HG02970 (cell line): ENCODE measurements at regions not wholly inside any gene's neighbourhood (a gene's known extent, or its start where the extent isn't known, plus 50 kb on each side); places are given as distances from the start of the nearest gene placed in this dataset.
"Not testable (repeated sequence)": the region's sequence is repeated elsewhere in the genome, so short reads cannot be mapped to it uniquely, and the experiment has no call there.

Source experiments
- ATAC-seq: cut with Tn5 transposase; IDR thresholded peaks from one replicate; pipeline ENCODE4 v1.9.1; 2021; ENCODE audit warnings: mild to moderate bottlenecking, moderate library complexity, moderate number of reproducible peaks; ENCODE audit not compliant: unreplicated experiment, low FRiP score

- no peak for ATAC-seq
Observed at GRCh38 chr5:62051747-62052146, 254.3 kb upstream of the KIF2A start.

- no peak for ATAC-seq
Observed at GRCh38 chr5:62059960-62060359, 246.0 kb upstream of the KIF2A start.

DNA sequence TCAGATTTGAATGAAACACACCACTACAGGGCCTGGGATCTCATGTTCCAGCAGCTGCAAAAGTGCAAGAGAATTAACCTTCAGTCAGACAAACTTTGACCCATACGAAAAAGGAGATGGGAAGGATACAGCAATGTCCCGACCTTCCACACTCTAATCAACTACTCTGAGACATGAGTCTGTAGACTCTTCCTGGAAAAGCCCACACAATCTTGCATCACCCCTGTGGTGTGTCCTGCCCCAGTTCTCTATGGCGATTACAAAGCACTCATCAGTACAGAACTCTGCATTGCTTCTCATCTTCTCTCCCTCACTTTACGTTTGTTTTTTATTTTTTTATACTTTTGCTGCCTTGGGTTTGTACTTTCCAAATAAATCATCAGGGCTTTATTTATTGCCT, 241.0 kb upstream of the KIF2A start:
- ATAC-seq, result no peak

DNA sequence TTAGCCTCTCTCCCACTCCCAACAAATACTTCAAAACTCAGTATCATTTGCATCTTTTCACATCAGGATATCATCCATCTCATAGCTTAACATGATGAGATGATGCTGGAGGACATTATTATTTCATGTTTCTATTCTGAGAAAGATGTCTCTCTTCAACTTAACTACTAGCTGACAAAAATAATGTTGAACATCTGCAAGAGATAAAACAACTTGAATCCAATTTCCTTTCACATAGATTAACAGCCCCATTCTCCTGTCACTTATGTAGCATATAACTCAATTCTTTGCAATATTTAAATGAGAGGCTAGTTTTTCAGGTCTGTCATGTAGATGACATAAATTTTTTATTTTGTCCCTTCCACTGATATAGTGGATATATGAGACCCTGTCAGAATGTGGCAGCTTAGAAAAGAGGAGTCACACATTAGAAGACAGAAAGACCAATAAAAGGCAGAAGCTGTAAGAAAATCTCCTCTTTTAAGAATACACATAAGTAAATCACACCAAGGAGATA, 239.2 kb upstream of the KIF2A start:
- no peak for ATAC-seq

GRCh38 chr5:62068554-62068953, 237.5 kb upstream of the KIF2A start:
- ATAC-seq, result no peak

DNA sequence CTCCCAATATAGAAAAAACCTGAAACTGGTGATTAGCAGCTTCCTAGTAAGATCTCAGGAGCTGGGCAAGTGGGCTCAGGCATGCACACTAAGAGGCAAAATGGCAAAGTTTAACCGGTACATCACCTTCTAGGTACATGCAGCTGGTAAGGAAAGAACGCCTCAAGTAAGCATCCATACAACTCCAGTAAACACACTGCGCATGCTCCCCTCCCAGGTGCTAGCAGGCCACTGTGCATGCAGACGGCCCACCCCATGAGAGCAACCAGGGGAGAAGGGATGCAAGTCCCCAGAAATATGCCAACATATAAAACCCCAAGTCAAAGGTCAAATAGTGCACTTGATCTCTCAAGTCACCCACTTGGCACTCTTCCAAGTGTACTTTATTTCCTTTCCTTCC, 228.6 kb upstream of the KIF2A start:
- no peak for ATAC-seq

DNA sequence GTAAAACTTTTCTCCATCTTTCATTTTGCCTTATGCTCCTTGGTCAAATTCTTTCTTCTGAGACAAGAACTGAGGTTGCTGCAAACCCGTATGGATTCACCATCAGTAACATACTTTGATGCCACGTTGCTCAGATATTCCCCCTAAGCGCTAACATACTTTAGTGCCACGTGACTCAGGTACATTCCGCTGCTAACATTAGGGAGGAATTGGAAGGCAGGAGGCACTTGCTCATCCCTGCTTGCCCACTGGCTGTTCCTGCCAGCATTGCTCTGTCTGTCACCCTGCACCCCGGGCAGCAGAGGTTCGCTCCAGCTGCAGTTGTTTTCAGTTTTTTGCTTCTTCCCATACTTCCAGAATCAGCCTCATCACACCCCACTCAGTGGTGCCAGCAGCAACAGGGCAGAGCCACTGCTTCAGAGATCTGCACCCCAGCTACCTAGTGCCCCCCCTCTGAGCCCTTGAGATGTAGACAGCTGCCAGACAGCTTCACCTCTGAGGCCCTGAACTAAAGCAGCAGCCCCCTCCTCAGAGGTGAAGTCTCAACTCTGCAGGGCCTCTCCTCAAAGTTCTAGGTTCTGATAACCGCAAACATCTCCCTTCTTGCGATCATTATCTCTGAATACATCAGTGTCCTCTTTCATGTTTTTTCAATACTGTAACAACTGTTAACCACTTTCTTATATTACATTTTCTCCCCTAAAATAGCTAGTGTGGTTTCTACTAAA, 228.0 kb upstream of the KIF2A start:
- no peak for ATAC-seq

- no peak for ATAC-seq
Observed at GRCh38 chr5:62082370-62082801, 223.6 kb upstream of the KIF2A start.

DNA sequence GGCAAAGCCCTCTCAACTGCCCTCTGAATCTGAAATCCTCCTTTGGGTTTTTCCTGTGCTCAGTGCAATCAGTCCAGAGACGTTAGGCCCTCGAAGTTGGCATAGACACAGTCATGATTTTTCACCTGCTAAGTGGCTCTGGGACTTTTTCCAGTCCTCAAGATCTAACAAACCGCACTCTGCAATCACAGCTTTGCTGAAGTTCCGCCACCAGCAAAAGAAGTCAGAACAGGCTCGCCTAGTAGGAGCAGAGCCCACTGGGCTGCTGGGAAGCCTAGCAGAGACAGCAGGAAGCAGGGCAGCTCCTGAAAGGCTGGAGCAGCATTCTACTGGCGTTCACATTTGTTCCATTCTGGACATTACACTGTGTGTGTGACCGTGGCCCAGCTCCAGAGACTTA, 222.8 kb upstream of the KIF2A start:
- ATAC-seq, result no peak

GRCh38 chr5:62083661-62084060, 222.3 kb upstream of the KIF2A start:
- ATAC-seq, result no peak

GRCh38 chr5:62084391-62084790, 221.6 kb upstream of the KIF2A start:
- ATAC-seq, result no peak

DNA sequence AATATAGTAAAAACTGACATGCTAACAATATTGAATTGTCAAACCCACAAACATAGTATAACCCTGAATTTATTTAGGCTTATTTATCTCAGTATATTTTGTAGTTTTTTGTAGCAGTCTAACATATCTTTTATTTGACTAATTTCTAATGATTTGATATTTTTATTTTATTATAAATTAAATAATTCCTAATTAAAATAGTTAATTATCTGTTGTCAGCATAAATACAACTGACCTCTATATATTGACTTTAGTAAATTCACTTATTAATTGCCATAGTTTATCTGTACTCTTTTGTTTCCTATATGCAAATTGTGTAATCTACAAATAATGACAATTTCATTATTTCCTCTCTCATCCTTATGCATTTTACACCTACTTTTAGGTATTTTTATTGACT, 215.1 kb upstream of the KIF2A start:
- ATAC-seq, result no peak

DNA sequence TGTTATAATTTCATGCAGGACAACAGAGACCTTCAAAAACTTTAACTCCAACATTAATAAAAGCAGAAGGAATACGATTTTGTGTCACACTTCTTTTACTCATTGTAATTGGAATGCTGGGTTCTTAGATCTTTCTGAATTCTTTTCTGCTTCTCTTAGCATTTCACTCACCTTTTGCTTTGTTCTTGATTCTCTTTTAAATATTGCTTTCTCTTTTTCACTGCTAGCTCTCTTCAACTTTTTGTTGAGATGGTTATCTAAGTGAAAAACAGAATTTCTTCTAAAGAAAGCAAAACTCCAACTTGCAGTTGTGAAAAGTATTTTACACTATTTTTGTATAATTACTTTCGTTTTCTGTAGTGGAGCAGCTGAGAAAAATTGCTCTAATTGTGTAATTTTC, 212.6 kb upstream of the KIF2A start:
- ATAC-seq, result no peak

- ATAC-seq, result no peak
Observed at GRCh38 chr5:62093976-62094375, 212.0 kb upstream of the KIF2A start.

DNA sequence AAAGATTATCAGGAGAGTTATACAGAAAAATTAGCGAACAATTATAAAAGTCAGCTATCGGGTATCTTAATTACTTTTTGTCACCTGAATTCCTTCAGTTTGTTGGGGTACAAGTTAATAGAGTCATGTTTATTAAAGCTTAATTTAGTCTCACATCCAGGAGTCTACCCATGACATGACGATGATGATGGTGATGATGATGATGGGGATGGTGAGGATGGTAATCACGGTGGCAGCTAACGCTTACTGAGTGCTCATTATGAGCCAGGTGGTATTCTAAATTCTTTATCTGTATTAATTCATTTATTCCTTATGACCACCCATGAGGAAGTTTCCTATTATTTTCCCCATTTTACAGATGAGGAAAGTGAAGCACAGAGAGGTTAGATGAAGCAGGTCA, 208.6 kb upstream of the KIF2A start:
- no peak for ATAC-seq

GRCh38 chr5:62100201-62100600, 205.8 kb upstream of the KIF2A start:
- no peak for ATAC-seq

DNA sequence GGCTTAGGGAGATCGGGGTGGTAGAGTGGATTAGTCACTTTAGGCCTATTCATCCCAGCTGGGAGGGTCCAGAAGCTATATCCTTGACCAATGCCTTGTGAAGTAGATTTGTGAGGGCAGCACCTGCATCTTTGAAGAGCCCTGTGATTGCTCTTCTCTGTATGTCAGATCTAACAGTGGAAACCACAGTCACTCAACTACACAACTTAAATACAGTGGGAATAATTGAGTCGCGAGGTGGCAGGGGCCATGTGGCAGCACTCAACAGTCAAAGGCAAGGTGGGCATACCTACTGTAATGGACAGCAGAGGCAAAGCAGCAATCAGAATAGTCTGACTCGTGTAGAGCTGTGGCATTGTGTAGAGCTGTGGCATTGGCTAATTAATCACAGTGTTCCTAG, 202.1 kb upstream of the KIF2A start:
- not testable (repeated sequence) for ATAC-seq

GRCh38 chr5:62111428-62111827, 194.6 kb upstream of the KIF2A start:
- no peak for ATAC-seq

DNA sequence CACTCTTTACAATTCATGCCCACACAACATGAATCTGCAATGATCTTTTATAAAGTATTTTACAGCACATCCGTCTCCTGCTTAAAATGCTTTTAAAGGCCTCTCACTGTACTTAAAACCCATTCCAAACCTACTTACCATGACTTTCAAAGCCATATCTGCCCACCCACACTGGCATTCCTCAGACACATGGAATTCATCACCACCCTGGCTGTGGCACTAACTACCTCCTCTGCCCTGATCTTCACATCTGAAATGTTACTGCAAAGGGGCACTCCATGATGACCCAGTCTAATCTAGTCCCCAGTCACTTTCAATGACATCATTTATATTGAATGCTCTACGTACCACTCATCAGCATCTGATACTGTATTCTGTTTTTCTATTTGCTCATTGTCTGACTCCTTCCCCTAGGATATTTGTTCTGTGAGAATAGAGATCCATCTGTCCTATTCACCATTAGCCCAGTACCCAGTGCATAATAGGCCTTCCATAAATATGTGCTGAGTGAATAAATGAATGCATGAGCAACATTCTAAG, 193.2 kb upstream of the KIF2A start:
- ATAC-seq, result no peak

DNA sequence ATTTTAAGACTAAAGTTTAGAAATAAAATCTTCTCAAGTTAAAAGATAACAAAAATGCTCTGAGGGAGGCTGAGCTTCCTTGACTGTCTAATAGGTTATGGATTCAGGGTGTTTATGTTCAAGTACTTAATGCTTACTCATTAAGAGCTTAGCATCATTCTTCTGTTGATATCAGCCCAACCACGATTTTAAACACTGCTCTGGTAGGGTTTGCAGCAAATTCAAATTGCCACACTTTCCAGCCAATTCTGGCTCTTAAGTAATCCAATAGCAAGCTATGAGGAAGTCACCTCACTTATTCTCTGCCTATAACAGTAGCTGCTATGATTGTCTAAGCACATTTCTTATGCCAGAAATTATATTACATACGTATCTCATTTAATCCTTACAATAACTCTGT, 191.0 kb upstream of the KIF2A start:
- no peak for ATAC-seq

DNA sequence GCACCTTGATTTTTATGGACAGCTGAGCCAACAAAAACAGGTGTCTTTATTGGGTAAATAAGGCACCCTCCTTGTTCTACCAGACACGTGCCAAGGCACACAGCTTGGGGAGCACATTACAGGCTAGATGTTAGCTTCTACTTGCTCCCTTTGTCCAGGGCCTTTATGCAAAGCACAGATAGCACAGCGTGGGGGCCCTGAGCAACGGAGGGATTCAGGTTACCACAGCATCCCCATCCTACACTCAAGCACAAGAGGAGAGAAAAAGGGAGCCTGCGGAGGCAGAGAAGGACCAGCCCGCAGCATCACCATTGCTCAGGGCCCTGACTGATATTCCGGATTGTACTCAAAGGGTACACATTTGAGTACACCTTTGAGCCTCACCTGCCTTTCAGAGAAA, 181.7 kb upstream of the KIF2A start:
- ATAC-seq, result no peak

- ATAC-seq, result no peak
Observed at GRCh38 chr5:62126090-62126489, 179.9 kb upstream of the KIF2A start.
